H1 (cell line): ENCODE measurements at regions not wholly inside any gene's neighbourhood (a gene's known extent, or its start where the extent isn't known, plus 50 kb on each side); places are given as distances from the start of the nearest gene placed in this dataset.
A peak's percentile ranks its signal among the peaks of the same experiment; 100 is the strongest.

Experiments
- CTCF ChIA-PET: fragments of 300-600 bp; sonication (Branson Sonifier 250); formaldehyde crosslinking; loops from one replicate; lab custom pipeline; 2021; ENCODE audit not compliant: partially characterized antibody; lab: Charles Lee
- POLR2A ChIA-PET: fragments of 300-600 bp; sonication (Branson Sonifier 250); formaldehyde crosslinking; loops from one replicate; lab custom pipeline; 2021; ENCODE audit warnings: inconsistent platforms; ENCODE audit not compliant: partially characterized antibody; lab: Charles Lee
- DNase-seq, 2 experiments: peaks; one replicate each; pipeline versions ENCODE4 v3.0.0 to v3.0.0-alpha.2; 2010 to 2022; ENCODE audit warnings: low spot score in 2 of 2, low read depth in 1 of 2, mixed read lengths in 1 of 2
- FAIRE-seq: peaks from 2 replicates; lab custom pipeline; 2011; peaks lifted over from hg19 to GRCh38; lab: Jason Lieb, UNC
- H2AFZ ChIP-seq: 2 replicates; pipeline ENCODE4 v1.8.1; 2012; ENCODE audit warnings: low read length, inconsistent platforms
- H2AK5ac ChIP-seq: 2 replicates; pipeline ENCODE4 v1.6.1; 2013; ENCODE audit warnings: low read depth, low read length
- H2BK120ac ChIP-seq: replicated peaks from 2 replicates; pipeline ENCODE3; 2013; ENCODE audit warnings: low read depth, low read length, inconsistent platforms
- H2BK12ac ChIP-seq: 2 replicates; pipeline ENCODE4 v1.6.1; 2013; ENCODE audit warnings: low read depth, low read length
- H2BK15ac ChIP-seq: 2 replicates; pipeline ENCODE4 v1.6.1; 2013; ENCODE audit warnings: low read length
- H2BK20ac ChIP-seq: 2 replicates; pipeline ENCODE4 v1.6.1; 2013; ENCODE audit warnings: low read length
- H2BK5ac ChIP-seq: 2 replicates; pipeline ENCODE4 v1.6.1; 2013; ENCODE audit warnings: low read depth, low read length
- H3K14ac ChIP-seq: 2 replicates; pipeline ENCODE4 v1.6.1; 2013; ENCODE audit warnings: inconsistent platforms; ENCODE audit not compliant: insufficient read length
- H3K18ac ChIP-seq: 2 replicates; pipeline ENCODE4 v1.6.1; 2013; ENCODE audit warnings: low read length; ENCODE audit errors: extremely low read depth
- H3K23ac ChIP-seq: 2 replicates; pipeline ENCODE4 v1.6.1; 2013; ENCODE audit warnings: inconsistent platforms; ENCODE audit not compliant: insufficient read length
- H3K23me2 ChIP-seq: 2 replicates; pipeline ENCODE4 v1.6.1; 2013; ENCODE audit warnings: low read depth, low read length
- H3K27ac ChIP-seq: 2 replicates; pipeline ENCODE4 v1.6.1; 2011; ENCODE audit warnings: low read depth, low read length, inconsistent platforms
- H3K27me3 ChIP-seq, 4 experiments: replicated peaks in 1 of 4; 1 replicate in 1 of 4; 2 replicates in 3 of 4; pipeline versions ENCODE4 v1.6.1 to v1.8.1; 2011 to 2013; ENCODE audit warnings: low read length in 3 of 4, mild to moderate bottlenecking in 3 of 4, inconsistent platforms in 2 of 4, mixed read lengths in 2 of 4, moderate library complexity in 1 of 4; ENCODE audit not compliant: control insufficient read depth in 3 of 4, insufficient read depth in 3 of 4; ENCODE audit errors: extremely low read depth in 1 of 4
- H3K36me3 ChIP-seq, 4 experiments: 2 replicates each; pipeline versions ENCODE4 v1.6.1 to v1.8.1; 2011 to 2013; ENCODE audit warnings: mild to moderate bottlenecking in 4 of 4, low read length in 3 of 4, moderate library complexity in 2 of 4, control low read depth in 1 of 4, inconsistent platforms in 1 of 4; ENCODE audit not compliant: insufficient read depth in 4 of 4, control insufficient read depth in 2 of 4
- H3K4ac ChIP-seq: replicated peaks from 2 replicates; pipeline ENCODE3; 2013; ENCODE audit warnings: low read length, low read depth, mixed read lengths, inconsistent platforms; ENCODE audit not compliant: insufficient read length
- H3K4me1 ChIP-seq, 4 experiments: replicated peaks in 1 of 4; 1 replicate in 1 of 4; 2 replicates in 3 of 4; pipeline versions ENCODE4 v1.6.1 to v1.8.1; 2011 to 2013; ENCODE audit warnings: low read length in 3 of 4, inconsistent platforms in 2 of 4, mixed read lengths in 1 of 4; ENCODE audit not compliant: insufficient read depth in 4 of 4, control insufficient read depth in 3 of 4
- H3K4me2 ChIP-seq, 2 experiments: 2 replicates each; pipeline versions ENCODE4 v1.6.1 to v1.8.1; 2011 to 2013; ENCODE audit warnings: low read depth in 2 of 2, low read length in 2 of 2, control low read depth in 1 of 2, inconsistent platforms in 1 of 2, mild to moderate bottlenecking in 1 of 2; ENCODE audit not compliant: insufficient read depth in 1 of 2
- H3K4me3 ChIP-seq, 4 experiments: fragments of 200-600, 300-600 bp in 1 of 4; sonication (generic), shearing (Covaris generic), sonication (Bioruptor Twin) in 1 of 4; 2 replicates each; pipeline versions ENCODE4 v1.5.1 to v1.8.1; 2011 to 2016; ENCODE audit warnings: low read length in 4 of 4, low read depth in 3 of 4, control low read depth in 2 of 4, inconsistent platforms in 2 of 4, mild to moderate bottlenecking in 2 of 4, mixed read lengths in 1 of 4, moderate library complexity in 1 of 4; ENCODE audit not compliant: insufficient read depth in 2 of 4; ENCODE audit errors: extremely low read depth in 1 of 4
- H3K56ac ChIP-seq: replicated peaks from 2 replicates; pipeline ENCODE3; 2013; ENCODE audit warnings: low read depth, mild to moderate bottlenecking, mixed read lengths, low read length, inconsistent platforms; ENCODE audit not compliant: insufficient read length
- H3K79me1 ChIP-seq: 2 replicates; pipeline ENCODE4 v1.6.1; 2013; ENCODE audit warnings: low read depth, low read length, control low read depth
- H3K79me2 ChIP-seq, 2 experiments: 2 replicates each; pipeline versions ENCODE4 v1.6.1 to v1.8.1; 2012 to 2013; ENCODE audit warnings: low read length in 2 of 2, mild to moderate bottlenecking in 2 of 2, inconsistent platforms in 1 of 2; ENCODE audit not compliant: insufficient read depth in 2 of 2, control insufficient read depth in 1 of 2
- H3K9ac ChIP-seq, 4 experiments: replicated peaks in 1 of 4; 1 replicate in 1 of 4; 2 replicates in 3 of 4; pipeline versions ENCODE4 v1.6.1 to v1.8.1; 2011 to 2013; ENCODE audit warnings: low read depth in 3 of 4, low read length in 3 of 4, control low read depth in 2 of 4, mild to moderate bottlenecking in 2 of 4, moderate library complexity in 2 of 4, inconsistent platforms in 1 of 4; ENCODE audit errors: extremely low read depth in 1 of 4
- H3K9me3 ChIP-seq, 2 experiments: 2 replicates each; pipeline versions ENCODE4 v1.6.1 to v1.8.1; 2012 to 2013; ENCODE audit warnings: mild to moderate bottlenecking in 2 of 2, moderate library complexity in 2 of 2, control low read depth in 1 of 2, inconsistent platforms in 1 of 2, low read depth in 1 of 2, low read length in 1 of 2, mixed read lengths in 1 of 2; ENCODE audit not compliant: insufficient read depth in 2 of 2
- H4K20me1 ChIP-seq, 2 experiments: replicated peaks in 1 of 2; 2 replicates each; pipeline versions ENCODE3 to v1.8.1; 2011 to 2013; ENCODE audit warnings: inconsistent platforms in 2 of 2, low read length in 2 of 2, mild to moderate bottlenecking in 1 of 2; ENCODE audit not compliant: insufficient read depth in 2 of 2, control insufficient read depth in 1 of 2
- H4K5ac ChIP-seq: 2 replicates; pipeline ENCODE4 v1.6.1; 2013; ENCODE audit warnings: low read length, low read depth, mixed read lengths, inconsistent platforms; ENCODE audit not compliant: insufficient read length
- H4K8ac ChIP-seq: 2 replicates; pipeline ENCODE4 v1.8.0; 2013; ENCODE audit warnings: mild to moderate bottlenecking, moderate library complexity, low read length, inconsistent platforms; ENCODE audit not compliant: insufficient read depth; ENCODE audit errors: extremely low read depth
- H4K91ac ChIP-seq: replicated peaks from 2 replicates; pipeline ENCODE3; 2013; ENCODE audit warnings: low read length, mixed read lengths, inconsistent platforms; ENCODE audit not compliant: insufficient read length
- BCL11A ChIP-seq, 2 experiments: IDR thresholded peaks; one replicate each; pipeline ENCODE4 v1.6.1; 2011; ENCODE audit warnings: low read depth in 2 of 2, low read length in 2 of 2, mild to moderate bottlenecking in 2 of 2
- CBX5 ChIP-seq: fragments of 300-800, 300-1000 bp; sonication (generic); IDR thresholded peaks from 2 replicates; pipeline ENCODE4 v1.7.1; 2016; ENCODE audit warnings: antibody characterized with exemption, low read length, low read depth
- E2F6 ChIP-seq: IDR thresholded peaks from 2 replicates; pipeline ENCODE4 v1.6.1; 2012; ENCODE audit warnings: inconsistent platforms
- HDAC2 ChIP-seq, 2 experiments: fragments of 300-600 bp in 1 of 2; sonication (generic) in 1 of 2; IDR thresholded peaks; 2 replicates each; pipeline ENCODE4 v1.6.1; 2011 to 2012; ENCODE audit warnings: low read depth in 2 of 2, low read length in 2 of 2, mild to moderate bottlenecking in 2 of 2, moderate library complexity in 2 of 2, borderline replicate concordance in 1 of 2, inconsistent platforms in 1 of 2
- RNF2 ChIP-seq: fragments of 200-900, 300-1000 bp; sonication (generic); IDR thresholded peaks from 2 replicates; pipeline ENCODE4 v1.7.1; 2016; ENCODE audit warnings: borderline replicate concordance, low read depth, mild to moderate bottlenecking, antibody characterized with exemption, low read length; ENCODE audit not compliant: poor library complexity, severe bottlenecking; ENCODE audit errors: missing control alignments
- RXRA ChIP-seq: IDR thresholded peaks from 2 replicates; pipeline ENCODE4 v1.6.1; 2011; ENCODE audit warnings: low read depth, mild to moderate bottlenecking, low read length, moderate library complexity; ENCODE audit not compliant: insufficient read depth
- SP2 ChIP-seq: IDR thresholded peaks from 2 replicates; pipeline ENCODE4 v1.6.1; 2012; ENCODE audit warnings: mild to moderate bottlenecking, low read length, inconsistent platforms
- TBP ChIP-seq: IDR thresholded peaks from 2 replicates; pipeline ENCODE4 v1.6.1; 2011; ENCODE audit warnings: low read depth, low read length, improper control_type of control experiment
- TCF12 ChIP-seq: IDR thresholded peaks from 2 replicates; pipeline ENCODE4 v1.6.1; 2011; ENCODE audit warnings: low read depth, mild to moderate bottlenecking, low read length
- TEAD4 ChIP-seq: IDR thresholded peaks from 2 replicates; pipeline ENCODE4 v1.6.1; 2012; ENCODE audit warnings: low read depth, low read length, inconsistent platforms, mixed read lengths
- WGBS, 2 experiments: shearing (Covaris generic) in 1 of 2; methylation state at CpG; one replicate each; pipeline versions ENCODE4 v1.1.6 to v1.1.7; 2013 to 2015; ENCODE audit warnings: low lambda C conversion rate in 2 of 2, mixed read lengths in 2 of 2, inconsistent platforms in 1 of 2, low coverage in 1 of 2, missing lambda C conversion rate in 1 of 2; ENCODE audit not compliant: insufficient replicate concordance in 2 of 2, insufficient coverage in 1 of 2, insufficient read length in 1 of 2; ENCODE audit errors: extremely low coverage in 1 of 2, missing lambda C conversion rate in 1 of 2; 5-methylcytosine and 5-hydroxymethylcytosine counted together
- TF ChIP-seq, protein P1 (sequence below), 3 experiments: IDR thresholded peaks; 1 replicate in 2 of 3; 2 replicates in 1 of 3; pipeline versions ENCODE4 v1.5.1 to v1.6.1; 2011; ENCODE audit warnings: low read length in 3 of 3, mild to moderate bottlenecking in 3 of 3, inconsistent platforms in 2 of 3, low read depth in 1 of 3, moderate library complexity in 1 of 3; ENCODE audit not compliant: insufficient read depth in 1 of 3; ENCODE audit errors: control extremely low read depth in 1 of 3

GRCh38 chr3:161426758-161427157 lies 55.4 kb upstream of the SPTSSB start:
- Histone ChIP-seq H3K4me2 (no peak overlapping the region), H3K9ac (peak overlapping the region in 1 of 4 experiments; percentile 34; a peak in 1 of 7 replicates), H3K36me3 (no peaks in the 10 kb centered on the region), H3K23me2 (no peaks in the 10 kb centered on the region), H4K91ac (no peak overlapping the region), H3K18ac (no peak overlapping the region), H3K56ac (no peak overlapping the region), H2AK5ac (no peak overlapping the region), H2BK5ac (no peak overlapping the region), H2AFZ (no peak overlapping the region), H3K23ac (no peak overlapping the region), H3K4me3 (no peak overlapping the region), H4K5ac (no peak overlapping the region), H3K79me2 (no peaks in the 10 kb centered on the region), H3K9me3 (no peaks in the 10 kb centered on the region), H2BK120ac (no peak overlapping the region), H3K27me3 (no peaks in the 10 kb centered on the region), H3K14ac (no peak overlapping the region), H2BK20ac (no peak overlapping the region), H2BK15ac (no peak overlapping the region), H3K79me1 (no peaks in the 10 kb centered on the region), H4K8ac (no peak overlapping the region), H3K4ac (no peak overlapping the region), H2BK12ac (no peak overlapping the region), H3K4me1 (peaks cover 0 to 10% (median 5%) of the 10 kb centered on the region in 4 experiments; a peak in 6 of 7 replicates), H3K27ac (no peak overlapping the region), H4K20me1 (no peaks in the 10 kb centered on the region)
- FAIRE-seq, result no peak
- CTCF ChIA-PET, result interaction anchor here (0.7 to 1.4 kb wide), 4 partner anchors 24 to 174 kb away, joined by 3 to 5 read pairs (median 4); no protein-coding TSS in a partner anchor
- DNase-seq, result no peak
- WGBS, 2 experiments, result 74% methylated on average over 4 of the region's 4 CpGs; no CpG with 5 or more reads in 1 of the 2 experiments
- POLR2A ChIA-PET, result no interaction called here
- TF ChIP-seq TCF12 (no peak), CBX5 (no peak), BCL11A (IDR thresholded peaks at IDR 0.05; ENCODE audit: low read depth in 2 of 2, low read length in 2 of 2) (no peak), HDAC2 (IDR thresholded peaks at IDR 0.05; ENCODE audit: borderline replicate concordance in 1 of 2, low read depth in 2 of 2, low read length in 2 of 2) (no peak), RNF2 (no peak), RXRA (no peak), SP2 (no peak), TBP (no peak), TEAD4 (no peak), E2F6 (no peak)
- TF ChIP-seq, protein P1, sequence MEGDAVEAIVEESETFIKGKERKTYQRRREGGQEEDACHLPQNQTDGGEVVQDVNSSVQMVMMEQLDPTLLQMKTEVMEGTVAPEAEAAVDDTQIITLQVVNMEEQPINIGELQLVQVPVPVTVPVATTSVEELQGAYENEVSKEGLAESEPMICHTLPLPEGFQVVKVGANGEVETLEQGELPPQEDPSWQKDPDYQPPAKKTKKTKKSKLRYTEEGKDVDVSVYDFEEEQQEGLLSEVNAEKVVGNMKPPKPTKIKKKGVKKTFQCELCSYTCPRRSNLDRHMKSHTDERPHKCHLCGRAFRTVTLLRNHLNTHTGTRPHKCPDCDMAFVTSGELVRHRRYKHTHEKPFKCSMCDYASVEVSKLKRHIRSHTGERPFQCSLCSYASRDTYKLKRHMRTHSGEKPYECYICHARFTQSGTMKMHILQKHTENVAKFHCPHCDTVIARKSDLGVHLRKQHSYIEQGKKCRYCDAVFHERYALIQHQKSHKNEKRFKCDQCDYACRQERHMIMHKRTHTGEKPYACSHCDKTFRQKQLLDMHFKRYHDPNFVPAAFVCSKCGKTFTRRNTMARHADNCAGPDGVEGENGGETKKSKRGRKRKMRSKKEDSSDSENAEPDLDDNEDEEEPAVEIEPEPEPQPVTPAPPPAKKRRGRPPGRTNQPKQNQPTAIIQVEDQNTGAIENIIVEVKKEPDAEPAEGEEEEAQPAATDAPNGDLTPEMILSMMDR (IDR thresholded peaks at IDR 0.05; ENCODE audit: control extremely low read depth in 1 of 3, insufficient read depth in 1 of 3, low read depth in 1 of 3, low read length in 3 of 3), result no peak
